Omental fat pad (tissue), 3 donors: ENCODE measurements at regions not wholly inside any gene's neighbourhood (a gene's known extent, or its start where the extent isn't known, plus 50 kb on each side); places are given as distances from the start of the nearest gene placed in this dataset.

ENCODE experiments used
- ATAC-seq: fragments of 150-250 bp; one replicate; pipeline ENCODE4 v1.9.1; 2016; ENCODE audit warnings: mild to moderate bottlenecking, moderate library complexity; ENCODE audit not compliant: low FRiP score
- DNase-seq: peaks from one replicate; pipeline ENCODE4 v3.0.0-alpha.2; 2019; ENCODE audit warnings: low spot score
- TF ChIP-seq, protein P1 (sequence below), 3 donors: fragments of 450-650 bp; IDR thresholded peaks; one replicate each; pipeline ENCODE4 v1.5.1; 2016 to 2017; ENCODE audit warnings: antibody characterized with exemption in 3 of 3, mild to moderate bottlenecking in 3 of 3, moderate library complexity in 2 of 3

DNA sequence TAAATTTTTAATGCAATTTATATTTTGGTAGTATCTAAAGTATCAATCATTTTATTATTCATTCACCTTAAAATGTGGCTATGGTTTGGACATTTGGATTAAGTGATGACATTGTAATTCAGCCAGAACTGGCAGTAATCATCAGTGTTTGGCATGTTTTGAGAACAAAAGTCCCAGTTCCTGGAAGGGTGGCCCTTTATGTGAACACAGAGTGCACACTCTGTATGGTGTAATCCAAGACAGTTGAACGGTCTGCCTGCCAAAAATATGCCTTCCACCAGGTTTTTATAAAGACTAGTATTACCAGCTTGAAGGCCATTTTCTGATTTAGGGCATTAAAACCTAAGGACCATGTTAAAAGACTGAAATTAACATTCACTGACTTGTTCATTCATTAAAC is 448.7 kb downstream of the LTN1 start:
- ATAC-seq (no peak), DNase-seq (no peak)
- TF ChIP-seq, protein P1, sequence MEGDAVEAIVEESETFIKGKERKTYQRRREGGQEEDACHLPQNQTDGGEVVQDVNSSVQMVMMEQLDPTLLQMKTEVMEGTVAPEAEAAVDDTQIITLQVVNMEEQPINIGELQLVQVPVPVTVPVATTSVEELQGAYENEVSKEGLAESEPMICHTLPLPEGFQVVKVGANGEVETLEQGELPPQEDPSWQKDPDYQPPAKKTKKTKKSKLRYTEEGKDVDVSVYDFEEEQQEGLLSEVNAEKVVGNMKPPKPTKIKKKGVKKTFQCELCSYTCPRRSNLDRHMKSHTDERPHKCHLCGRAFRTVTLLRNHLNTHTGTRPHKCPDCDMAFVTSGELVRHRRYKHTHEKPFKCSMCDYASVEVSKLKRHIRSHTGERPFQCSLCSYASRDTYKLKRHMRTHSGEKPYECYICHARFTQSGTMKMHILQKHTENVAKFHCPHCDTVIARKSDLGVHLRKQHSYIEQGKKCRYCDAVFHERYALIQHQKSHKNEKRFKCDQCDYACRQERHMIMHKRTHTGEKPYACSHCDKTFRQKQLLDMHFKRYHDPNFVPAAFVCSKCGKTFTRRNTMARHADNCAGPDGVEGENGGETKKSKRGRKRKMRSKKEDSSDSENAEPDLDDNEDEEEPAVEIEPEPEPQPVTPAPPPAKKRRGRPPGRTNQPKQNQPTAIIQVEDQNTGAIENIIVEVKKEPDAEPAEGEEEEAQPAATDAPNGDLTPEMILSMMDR (IDR thresholded peaks at IDR 0.05) = no peak

DNA sequence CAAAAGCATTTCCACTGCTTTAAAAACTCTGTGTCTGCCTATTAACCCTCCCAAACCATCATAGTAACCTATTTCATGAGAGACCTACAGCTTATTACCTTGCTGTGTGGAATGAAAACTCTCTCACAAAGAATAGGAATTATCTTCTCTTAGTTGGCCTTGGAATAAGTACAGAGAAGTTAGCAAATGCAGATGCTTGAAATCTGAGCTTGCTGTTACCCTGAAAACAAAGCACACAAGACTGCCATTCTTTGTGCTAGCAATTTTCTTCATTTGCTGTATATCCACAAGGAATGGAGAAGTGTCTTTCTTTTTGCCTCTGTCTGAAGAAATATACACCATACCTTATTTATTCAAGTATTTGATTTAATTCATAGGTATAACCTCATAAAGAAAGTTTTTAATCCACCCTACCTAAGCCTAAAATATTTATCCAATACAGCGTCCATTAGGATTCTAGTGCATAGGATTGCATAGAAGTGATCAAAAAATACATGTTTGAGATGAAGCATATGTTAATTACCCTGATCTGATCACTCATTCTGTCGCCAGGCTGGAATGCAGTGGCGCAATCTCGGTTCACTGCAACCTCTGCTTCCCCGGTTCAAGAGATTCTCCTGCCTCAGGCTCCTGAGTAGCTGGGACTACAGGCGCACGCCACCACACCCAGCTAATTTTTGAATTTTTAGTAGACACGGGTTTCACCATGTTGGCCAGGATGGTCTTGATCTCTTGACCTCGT is 451.1 kb downstream of the LTN1 start:
- DNase-seq (no peak), ATAC-seq (no peak)
- TF ChIP-seq, protein P1 (IDR thresholded peaks at IDR 0.05) = no peak

DNA sequence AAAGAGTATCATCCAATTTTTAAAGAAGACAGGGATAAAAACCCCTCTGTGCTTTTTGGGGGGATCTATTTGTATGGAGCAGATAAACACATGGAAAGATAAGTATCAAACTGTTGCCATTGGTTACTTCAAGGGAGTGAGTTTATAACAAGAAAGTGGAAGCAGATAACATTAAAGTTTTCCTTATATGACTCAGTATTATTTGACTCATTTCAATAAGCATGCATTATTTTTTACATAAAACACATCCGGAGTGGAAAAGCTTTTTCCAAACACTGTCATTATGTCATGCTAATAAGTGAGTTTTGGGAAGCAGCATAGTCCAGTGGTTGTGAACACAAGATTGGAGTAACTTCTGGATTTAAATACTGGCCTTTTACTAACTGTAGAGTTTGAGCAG is 452.2 kb downstream of the LTN1 start:
- TF ChIP-seq, protein P1 (IDR thresholded peaks at IDR 0.05) = no peak
- no peak for DNase-seq
- no peak for ATAC-seq

DNA sequence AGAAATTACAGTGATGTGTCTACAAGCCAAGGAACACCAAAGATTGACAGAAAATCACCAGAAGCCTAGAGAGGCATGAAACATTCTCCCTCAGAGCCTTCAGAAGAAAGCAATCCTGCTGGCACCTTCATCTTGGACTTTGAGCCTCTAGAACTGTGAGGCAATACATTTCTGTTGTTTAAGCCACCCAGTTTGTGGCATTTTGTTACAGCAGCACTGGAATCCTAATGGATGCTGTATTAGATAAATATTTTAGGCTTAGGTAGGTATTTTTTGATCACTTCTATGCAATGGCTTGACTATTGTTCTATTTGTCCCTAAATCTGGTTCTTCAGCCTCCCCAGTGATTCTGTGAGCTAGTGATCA is 453.1 kb downstream of the LTN1 start:
- ATAC-seq (no peak), DNase-seq (no peak)
- TF ChIP-seq, protein P1 (IDR thresholded peaks at IDR 0.05) = no peak

DNA sequence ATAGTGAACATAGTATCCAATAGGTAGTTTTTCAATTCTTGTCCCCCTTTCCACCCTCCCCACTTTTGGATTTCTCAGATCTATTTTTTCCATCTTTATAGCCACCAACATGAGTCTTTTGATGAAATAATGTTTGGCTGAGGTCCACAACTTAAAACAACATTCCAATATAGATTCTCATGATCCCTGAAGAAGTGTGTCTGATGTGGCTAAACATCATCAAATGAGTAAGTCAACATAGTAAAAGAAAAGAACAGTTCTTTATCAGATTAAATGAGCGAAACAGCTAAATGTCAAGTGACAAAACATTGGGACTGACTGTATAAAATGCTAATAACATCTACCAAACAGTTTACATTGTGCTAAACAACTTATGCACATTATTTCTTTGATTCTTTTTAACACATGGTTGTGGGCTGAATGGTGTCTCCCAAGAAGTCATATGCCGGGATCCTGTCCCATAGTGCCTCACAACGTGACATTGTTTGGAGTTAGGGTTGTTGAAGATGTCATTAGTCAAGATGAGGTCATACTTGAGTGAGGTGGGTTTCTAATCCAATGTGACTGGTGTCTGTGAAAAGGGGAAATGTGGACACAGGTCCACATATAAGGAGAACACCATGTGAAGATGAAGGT is 453.6 kb downstream of the LTN1 start:
- ATAC-seq = no peak
- no peak for DNase-seq
- TF ChIP-seq, protein P1 (IDR thresholded peaks at IDR 0.05) = no peak

DNA sequence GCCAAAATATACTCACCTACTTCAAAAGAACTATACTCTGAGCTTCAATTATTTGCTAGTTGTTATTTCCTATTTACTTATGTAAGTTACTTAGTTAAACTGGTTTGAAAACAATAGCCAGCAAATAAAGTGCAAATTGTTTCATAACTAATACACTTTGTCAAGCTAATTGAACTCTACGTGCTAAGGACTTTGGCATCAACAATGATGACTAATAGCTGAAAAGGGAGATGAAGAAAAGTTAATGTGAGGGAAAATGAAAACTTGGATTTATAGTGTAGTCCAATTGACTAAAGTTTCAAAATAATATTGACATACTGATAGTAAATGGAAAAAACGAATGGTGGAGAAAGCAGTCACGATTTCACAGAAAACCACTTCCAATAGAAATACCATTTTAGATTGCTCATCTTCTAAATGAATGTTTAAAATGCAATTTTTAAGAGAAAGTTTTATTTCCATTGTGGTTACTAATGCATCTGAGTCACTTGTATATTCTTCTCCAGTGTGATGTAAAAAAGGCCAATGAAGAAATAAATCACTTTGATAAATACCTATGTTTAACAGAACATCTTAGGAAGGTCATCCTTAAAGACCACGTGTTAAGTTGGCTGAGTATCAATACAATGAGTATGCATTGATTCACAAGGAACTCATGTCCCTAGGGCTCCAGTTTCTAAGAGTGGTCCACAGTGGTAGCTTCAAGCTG is 455.2 kb downstream of the LTN1 start:
- DNase-seq = no peak
- TF ChIP-seq, protein P1 (IDR thresholded peaks at IDR 0.05) = no peak
- ATAC-seq = no peak
